ENCODE measurements at regions not wholly inside any gene's neighbourhood (a gene's known extent, or its start where the extent isn't known, plus 50 kb on each side); places are given as distances from the start of the nearest gene placed in this dataset.
A peak's percentile ranks its signal among the peaks of the same experiment; 100 is the strongest.

DNA sequence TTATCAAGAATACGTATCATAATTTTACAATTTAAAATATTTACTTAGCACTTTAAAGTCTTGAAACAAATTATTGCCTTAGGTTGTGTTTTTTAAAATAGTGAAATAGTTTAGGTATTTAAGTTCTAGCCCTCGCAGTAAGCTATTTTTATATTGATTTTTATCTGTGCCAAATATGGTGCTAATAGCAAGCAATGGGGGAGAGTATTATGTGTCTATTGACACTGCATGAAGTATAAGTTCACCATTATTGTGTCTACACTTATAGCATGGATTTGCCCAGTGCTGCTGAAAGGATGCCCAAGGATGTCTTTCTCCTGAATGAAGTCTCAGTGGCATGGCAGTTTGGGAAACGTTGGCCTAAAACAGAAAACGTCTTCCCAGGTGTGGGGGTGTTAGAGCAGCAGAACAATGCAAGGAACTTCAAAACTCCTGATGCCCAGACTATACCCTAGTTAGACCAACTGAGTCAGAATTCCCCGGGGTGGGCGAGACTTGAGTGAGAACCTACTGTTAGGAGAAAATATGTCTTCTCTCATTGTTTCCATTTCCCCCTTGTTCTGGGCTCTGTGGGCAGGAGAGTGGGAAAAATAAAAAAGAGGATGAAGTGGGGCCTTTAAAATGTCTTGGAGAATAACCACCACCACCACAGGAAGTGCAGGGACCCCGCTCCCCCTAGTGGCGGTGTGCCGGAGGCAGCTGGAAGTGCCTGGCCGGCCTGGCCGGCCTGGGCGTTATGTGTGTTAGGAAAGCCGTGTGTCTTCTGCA, 104.2 kb upstream of the SLC7A14 start:
- TF ChIP-seq, protein P1, sequence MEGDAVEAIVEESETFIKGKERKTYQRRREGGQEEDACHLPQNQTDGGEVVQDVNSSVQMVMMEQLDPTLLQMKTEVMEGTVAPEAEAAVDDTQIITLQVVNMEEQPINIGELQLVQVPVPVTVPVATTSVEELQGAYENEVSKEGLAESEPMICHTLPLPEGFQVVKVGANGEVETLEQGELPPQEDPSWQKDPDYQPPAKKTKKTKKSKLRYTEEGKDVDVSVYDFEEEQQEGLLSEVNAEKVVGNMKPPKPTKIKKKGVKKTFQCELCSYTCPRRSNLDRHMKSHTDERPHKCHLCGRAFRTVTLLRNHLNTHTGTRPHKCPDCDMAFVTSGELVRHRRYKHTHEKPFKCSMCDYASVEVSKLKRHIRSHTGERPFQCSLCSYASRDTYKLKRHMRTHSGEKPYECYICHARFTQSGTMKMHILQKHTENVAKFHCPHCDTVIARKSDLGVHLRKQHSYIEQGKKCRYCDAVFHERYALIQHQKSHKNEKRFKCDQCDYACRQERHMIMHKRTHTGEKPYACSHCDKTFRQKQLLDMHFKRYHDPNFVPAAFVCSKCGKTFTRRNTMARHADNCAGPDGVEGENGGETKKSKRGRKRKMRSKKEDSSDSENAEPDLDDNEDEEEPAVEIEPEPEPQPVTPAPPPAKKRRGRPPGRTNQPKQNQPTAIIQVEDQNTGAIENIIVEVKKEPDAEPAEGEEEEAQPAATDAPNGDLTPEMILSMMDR (IDR thresholded peaks at IDR 0.05; ENCODE audit: control extremely low read depth in 1 of 3, insufficient read depth in 1 of 3, low read depth in 1 of 3, low read length in 3 of 3): peak; percentile 75 to 89 (median 80)
- TF ChIP-seq EP300 (IDR thresholded peaks at IDR 0.05; ENCODE audit: borderline replicate concordance in 1 of 2, low read depth in 2 of 2, low read length in 2 of 2): no peak
- TF ChIP-seq POLR2AphosphoS5 (IDR thresholded peaks at IDR 0.05; ENCODE audit: low read depth, low read length): no peak
- TF ChIP-seq POLR2A (IDR thresholded peaks at IDR 0.05; ENCODE audit: control extremely low read depth in 1 of 2, low read depth in 2 of 2, low read length in 2 of 2): no peak
- no peak for TF ChIP-seq SIX5 (IDR thresholded peaks at IDR 0.05; ENCODE audit: low read depth, low read length)
- no peak for TF ChIP-seq CBX8 (IDR thresholded peaks at IDR 0.05; ENCODE audit: borderline replicate concordance, low read depth, low read length)
- TF ChIP-seq SRF (IDR thresholded peaks at IDR 0.05; ENCODE audit: low read depth, low read length): no peak
- no peak for TF ChIP-seq CREB1 (IDR thresholded peaks at IDR 0.05)
- TF ChIP-seq SP4 (IDR thresholded peaks at IDR 0.05; ENCODE audit: low read length): no peak
- no peak for TF ChIP-seq TAF1 (IDR thresholded peaks at IDR 0.05; ENCODE audit: low read depth, low read length)
- no peak for TF ChIP-seq KDM5A (IDR thresholded peaks at IDR 0.05; ENCODE audit: low read length)
